Neural cell (in vitro differentiated cells): ENCODE measurements at regions not wholly inside any gene's neighbourhood (a gene's known extent, or its start where the extent isn't known, plus 50 kb on each side); places are given as distances from the start of the nearest gene placed in this dataset.

Experiments used
- H2AFZ ChIP-seq: fragments of 200-600, 300-800 bp; sonication (generic), shearing (Covaris generic); 2 replicates; pipeline ENCODE4 v1.6.0; 2014; ENCODE audit warnings: low read depth, mild to moderate bottlenecking, antibody characterized with exemption, low read length, moderate library complexity
- H3F3A ChIP-seq: fragments of 200-600 bp; shearing (Covaris generic); 2 replicates; pipeline ENCODE4 v1.6.1; 2016; ENCODE audit warnings: mild to moderate bottlenecking, moderate library complexity, mixed read lengths, antibody characterized with exemption, low read length; ENCODE audit not compliant: insufficient read depth, poor library complexity, severe bottlenecking
- H3K27ac ChIP-seq: fragments of 200-600, 300-800 bp; sonication (generic), shearing (Covaris generic); 2 replicates; pipeline ENCODE4 v1.5.1; 2014; ENCODE audit warnings: mild to moderate bottlenecking, low read length, moderate library complexity
- H3K27me3 ChIP-seq: fragments of 300-800, 200-600 bp; sonication (generic), shearing (Covaris generic); 2 replicates; pipeline ENCODE4 v1.6.0; 2014; ENCODE audit warnings: mild to moderate bottlenecking, low read depth, low read length, moderate library complexity; ENCODE audit not compliant: insufficient read depth
- H3K36me3 ChIP-seq: fragments of 300-800, 200-600 bp; sonication (generic), shearing (Covaris generic); 2 replicates; pipeline ENCODE4 v1.5.1; 2014; ENCODE audit warnings: mild to moderate bottlenecking, antibody characterized with exemption, low read length, moderate library complexity; ENCODE audit not compliant: insufficient read depth
- H3K4me2 ChIP-seq: fragments of 300-800, 200-600 bp; sonication (generic), shearing (Covaris generic); 2 replicates; pipeline ENCODE4 v1.6.0; 2014; ENCODE audit warnings: mild to moderate bottlenecking, low read length
- H3K4me3 ChIP-seq: fragments of 300-800, 200-600 bp; sonication (generic), shearing (Covaris generic); 2 replicates; pipeline ENCODE4 v1.5.1; 2014; ENCODE audit warnings: mild to moderate bottlenecking, low read length, moderate library complexity
- H3K79me2 ChIP-seq: fragments of 200-600 bp; shearing (Covaris generic); replicated peaks from 2 replicates; pipeline ENCODE4 v1.6.0; 2014; ENCODE audit warnings: mild to moderate bottlenecking, low read length, moderate library complexity; ENCODE audit not compliant: insufficient read depth
- H3K9ac ChIP-seq: fragments of 300-800, 200-600 bp; sonication (generic), shearing (Covaris generic); 2 replicates; pipeline ENCODE4 v1.6.1; 2016; ENCODE audit warnings: mild to moderate bottlenecking, low read length, mixed read lengths
- H3K9me2 ChIP-seq: fragments of 200-600 bp; shearing (Covaris generic); 2 replicates; pipeline ENCODE4 v1.6.1; 2016; ENCODE audit warnings: mild to moderate bottlenecking, low read length, mixed read lengths; ENCODE audit not compliant: insufficient read depth
- H3K9me3 ChIP-seq: fragments of 200-600, 300-800 bp; sonication (generic), shearing (Covaris generic); 2 replicates; pipeline ENCODE4 v1.6.1; 2016; ENCODE audit warnings: mild to moderate bottlenecking, mixed run types, low read length, moderate library complexity, mixed read lengths
- H4K20me1 ChIP-seq: fragments of 200-600 bp; shearing (Covaris generic); 2 replicates; pipeline ENCODE4 v1.6.1; 2016; ENCODE audit warnings: mild to moderate bottlenecking, mixed run types; ENCODE audit not compliant: insufficient read depth
- EP300 ChIP-seq: fragments of 450-650 bp; conservative IDR thresholded peaks from 2 replicates; pipeline ENCODE4 v1.6.1; 2014; ENCODE audit warnings: antibody characterized with exemption, mild to moderate bottlenecking, moderate library complexity; ENCODE audit not compliant: poor library complexity, severe bottlenecking
- EZH2 ChIP-seq: fragments of 200-600, 300-800 bp; shearing (Covaris generic), sonication (generic); IDR thresholded peaks from 2 replicates; pipeline ENCODE4 v1.6.1; 2014; ENCODE audit warnings: antibody characterized with exemption, low read length, borderline replicate concordance, mild to moderate bottlenecking; ENCODE audit not compliant: insufficient read depth, poor library complexity, severe bottlenecking
- MXI1 ChIP-seq: fragments of 450-650 bp; conservative IDR thresholded peaks from 2 replicates; pipeline ENCODE4 v1.6.1; 2014; ENCODE audit warnings: antibody characterized with exemption, mild to moderate bottlenecking; ENCODE audit not compliant: poor library complexity, severe bottlenecking
- POLR2AphosphoS5 ChIP-seq: IDR thresholded peaks from 2 replicates; pipeline ENCODE4 v1.6.1; 2012
- RAD21 ChIP-seq: fragments of 450-650 bp; conservative IDR thresholded peaks from 2 replicates; pipeline ENCODE4 v1.6.1; 2014; ENCODE audit warnings: antibody characterized with exemption, mild to moderate bottlenecking, moderate library complexity
- SMC3 ChIP-seq: fragments of 450-650 bp; conservative IDR thresholded peaks from 2 replicates; pipeline ENCODE4 v1.6.1; 2014; ENCODE audit warnings: antibody characterized with exemption, mild to moderate bottlenecking, moderate library complexity; ENCODE audit not compliant: poor library complexity
- TAF1 ChIP-seq: IDR thresholded peaks from 2 replicates; pipeline ENCODE4 v1.6.1; 2012; ENCODE audit warnings: low read depth
- TF ChIP-seq, protein P1 (sequence below): IDR thresholded peaks from 2 replicates; pipeline ENCODE4 v1.6.1; 2012; ENCODE audit warnings: borderline replicate concordance

DNA sequence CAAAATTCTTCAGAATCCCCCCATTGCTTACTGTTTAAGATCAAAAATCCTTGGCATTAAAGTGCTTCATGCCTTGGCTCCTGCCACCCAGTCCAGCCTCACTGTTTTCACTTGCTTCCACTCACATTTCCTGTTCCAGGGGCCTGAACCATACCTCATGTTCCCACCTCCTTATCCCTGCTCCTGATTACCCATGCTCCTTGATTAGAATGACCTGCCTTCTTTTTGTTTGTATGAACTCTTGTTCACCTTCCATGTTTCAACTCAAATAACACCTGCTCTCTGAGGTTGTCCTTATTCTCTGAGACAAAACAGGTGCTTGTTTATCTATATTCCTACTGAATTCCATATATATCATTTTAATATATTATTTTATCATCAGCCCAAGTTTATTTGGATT, 77.1 kb upstream of the VSTM2A start:
- no peaks in the 10 kb centered on the region for H3K36me3 ChIP-seq
- TF ChIP-seq POLR2AphosphoS5 (no peak), SMC3 (no peak), TAF1 (no peak), EZH2 (no peak), EP300 (no peak)
- TF ChIP-seq, protein P1, sequence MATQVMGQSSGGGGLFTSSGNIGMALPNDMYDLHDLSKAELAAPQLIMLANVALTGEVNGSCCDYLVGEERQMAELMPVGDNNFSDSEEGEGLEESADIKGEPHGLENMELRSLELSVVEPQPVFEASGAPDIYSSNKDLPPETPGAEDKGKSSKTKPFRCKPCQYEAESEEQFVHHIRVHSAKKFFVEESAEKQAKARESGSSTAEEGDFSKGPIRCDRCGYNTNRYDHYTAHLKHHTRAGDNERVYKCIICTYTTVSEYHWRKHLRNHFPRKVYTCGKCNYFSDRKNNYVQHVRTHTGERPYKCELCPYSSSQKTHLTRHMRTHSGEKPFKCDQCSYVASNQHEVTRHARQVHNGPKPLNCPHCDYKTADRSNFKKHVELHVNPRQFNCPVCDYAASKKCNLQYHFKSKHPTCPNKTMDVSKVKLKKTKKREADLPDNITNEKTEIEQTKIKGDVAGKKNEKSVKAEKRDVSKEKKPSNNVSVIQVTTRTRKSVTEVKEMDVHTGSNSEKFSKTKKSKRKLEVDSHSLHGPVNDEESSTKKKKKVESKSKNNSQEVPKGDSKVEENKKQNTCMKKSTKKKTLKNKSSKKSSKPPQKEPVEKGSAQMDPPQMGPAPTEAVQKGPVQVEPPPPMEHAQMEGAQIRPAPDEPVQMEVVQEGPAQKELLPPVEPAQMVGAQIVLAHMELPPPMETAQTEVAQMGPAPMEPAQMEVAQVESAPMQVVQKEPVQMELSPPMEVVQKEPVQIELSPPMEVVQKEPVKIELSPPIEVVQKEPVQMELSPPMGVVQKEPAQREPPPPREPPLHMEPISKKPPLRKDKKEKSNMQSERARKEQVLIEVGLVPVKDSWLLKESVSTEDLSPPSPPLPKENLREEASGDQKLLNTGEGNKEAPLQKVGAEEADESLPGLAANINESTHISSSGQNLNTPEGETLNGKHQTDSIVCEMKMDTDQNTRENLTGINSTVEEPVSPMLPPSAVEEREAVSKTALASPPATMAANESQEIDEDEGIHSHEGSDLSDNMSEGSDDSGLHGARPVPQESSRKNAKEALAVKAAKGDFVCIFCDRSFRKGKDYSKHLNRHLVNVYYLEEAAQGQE = no peak

DNA sequence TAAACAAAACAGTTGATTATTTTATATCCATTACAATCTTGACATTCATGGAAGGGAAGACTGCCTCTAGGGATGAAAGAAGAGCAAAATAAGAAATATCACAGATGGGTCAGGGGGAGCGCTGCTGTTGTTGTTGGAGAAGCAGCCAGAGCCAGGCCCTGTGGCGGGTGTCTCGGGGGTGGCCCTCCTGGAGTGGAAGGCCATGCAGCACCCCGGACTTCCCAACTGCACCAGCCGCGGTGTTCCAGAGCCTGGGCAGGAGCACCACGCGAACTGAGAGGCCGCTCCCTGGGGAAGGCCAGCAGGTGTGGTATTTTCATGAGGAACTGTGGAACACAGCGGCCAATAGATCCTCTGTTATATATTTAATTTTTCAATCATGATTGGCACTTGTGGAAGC, 72.4 kb upstream of the VSTM2A start:
- no peak overlapping the region for H3K4me2 ChIP-seq
- H3K36me3 ChIP-seq = no peaks in the 10 kb centered on the region
- H3K9me2 ChIP-seq = no peaks in the 10 kb centered on the region
- H3K27me3 ChIP-seq = no peaks in the 10 kb centered on the region
- TF ChIP-seq, protein P1 = no peak
- TF ChIP-seq MXI1 = no peak
- TF ChIP-seq EZH2 = no peak
- TF ChIP-seq RAD21 = no peak
- TF ChIP-seq EP300 = no peak
- no peak overlapping the region for H3K9ac ChIP-seq
- no peak overlapping the region for H3K4me3 ChIP-seq
- H3F3A ChIP-seq = no peaks in the 10 kb centered on the region
- no peaks in the 10 kb centered on the region for H3K9me3 ChIP-seq
- no peak overlapping the region for H2AFZ ChIP-seq
- no peak overlapping the region for H3K27ac ChIP-seq
- no peaks in the 10 kb centered on the region for H4K20me1 ChIP-seq
- H3K79me2 ChIP-seq = no peaks in the 10 kb centered on the region

More for the DNA sequence above, 77.1 kb upstream of the VSTM2A start:
- Histone ChIP-seq H3K9me2 (no peaks in the 10 kb centered on the region), H2AFZ (no peak overlapping the region), H3K27me3 (no peaks in the 10 kb centered on the region), H3K27ac (no peak overlapping the region), H3F3A (no peaks in the 10 kb centered on the region), H3K9ac (no peak overlapping the region), H3K4me3 (no peak overlapping the region), H3K79me2 (no peaks in the 10 kb centered on the region), H3K9me3 (no peaks in the 10 kb centered on the region), H4K20me1 (no peaks in the 10 kb centered on the region), H3K4me2 (no peak overlapping the region)
